ENCODE measurements at regions not wholly inside any gene's neighbourhood (a gene's known extent, or its start where the extent isn't known, plus 50 kb on each side); places are given as distances from the start of the nearest gene placed in this dataset.

DNA sequence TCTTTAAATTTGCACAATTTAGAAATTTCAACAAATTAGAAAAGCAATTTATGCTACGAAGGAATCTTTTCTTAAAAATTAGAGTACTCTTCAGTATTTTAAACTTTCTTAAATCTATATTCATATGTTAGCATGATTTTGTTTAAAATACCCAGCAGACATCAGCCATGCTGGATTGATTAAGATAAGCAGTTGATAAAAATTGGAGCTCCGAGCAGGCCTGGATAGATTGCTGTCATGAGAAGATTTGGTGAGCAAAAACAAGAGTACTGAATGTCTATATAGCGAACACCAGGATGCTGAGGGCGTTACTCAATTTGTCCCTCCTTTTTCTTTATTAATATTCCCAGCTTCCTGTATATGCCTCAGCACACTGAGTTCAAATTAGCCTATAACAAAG, 108.4 kb upstream of the SLC35B3 start:
- no peak for DNase-seq (ENCODE audit: low read depth in 2 of 2)

DNA sequence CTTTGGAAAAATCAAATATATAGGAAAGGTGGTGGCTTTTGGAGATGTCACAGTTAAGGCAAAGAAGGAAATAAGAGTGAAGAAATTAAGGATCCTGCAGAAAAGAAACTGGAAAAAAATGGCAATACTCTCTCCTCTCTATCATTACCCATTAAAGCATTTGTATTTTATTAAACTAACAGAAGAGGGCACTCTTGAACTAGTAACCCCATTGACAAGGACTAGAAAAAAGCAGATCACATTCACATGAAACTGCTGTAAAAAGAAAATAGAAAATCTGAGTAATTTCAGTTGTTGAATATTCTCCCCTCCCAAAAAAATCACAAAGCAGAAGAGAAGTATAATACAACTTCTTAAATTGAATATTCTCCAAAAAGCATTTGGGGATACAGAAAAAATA, 104.1 kb upstream of the SLC35B3 start:
- DNase-seq (ENCODE audit: low read depth in 2 of 2): no peak

- no peak for DNase-seq (ENCODE audit: low read depth in 2 of 2)
Observed at GRCh38 chr6:8536122-8536521, 100.8 kb upstream of the SLC35B3 start.

GRCh38 chr6:8535519-8535918, 100.2 kb upstream of the SLC35B3 start:
- DNase-seq (ENCODE audit: low read depth in 2 of 2): no peak

GRCh38 chr6:8530785-8531435, 95.6 kb upstream of the SLC35B3 start:
- DNase-seq (ENCODE audit: low read depth in 2 of 2): no peak

GRCh38 chr6:8529250-8529649, 93.9 kb upstream of the SLC35B3 start:
- no peak for DNase-seq (ENCODE audit: low read depth in 2 of 2)

GRCh38 chr6:8527818-8528217, 92.5 kb upstream of the SLC35B3 start:
- no peak for DNase-seq (ENCODE audit: low read depth in 2 of 2)

DNA sequence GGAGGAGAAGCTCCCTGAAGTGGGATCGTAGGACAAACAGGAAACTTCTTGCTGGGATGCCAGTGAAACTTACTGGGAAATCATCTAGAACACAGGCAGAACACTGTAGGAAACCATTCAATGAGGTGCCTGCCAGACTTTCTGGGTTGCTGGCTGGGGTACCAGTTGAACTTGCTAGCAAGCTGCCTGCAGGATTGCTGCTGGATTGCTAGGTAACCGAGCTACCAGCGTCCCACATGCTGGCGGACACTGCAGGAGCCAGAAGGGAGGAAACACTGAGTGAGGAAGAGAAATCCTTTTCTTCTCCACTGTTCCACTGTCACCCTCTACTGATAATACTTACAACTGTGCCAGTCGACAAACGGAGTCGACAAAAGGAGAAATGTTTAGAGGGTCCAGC, 91.3 kb upstream of the SLC35B3 start:
- no peak for DNase-seq (ENCODE audit: low read depth in 2 of 2)

DNA sequence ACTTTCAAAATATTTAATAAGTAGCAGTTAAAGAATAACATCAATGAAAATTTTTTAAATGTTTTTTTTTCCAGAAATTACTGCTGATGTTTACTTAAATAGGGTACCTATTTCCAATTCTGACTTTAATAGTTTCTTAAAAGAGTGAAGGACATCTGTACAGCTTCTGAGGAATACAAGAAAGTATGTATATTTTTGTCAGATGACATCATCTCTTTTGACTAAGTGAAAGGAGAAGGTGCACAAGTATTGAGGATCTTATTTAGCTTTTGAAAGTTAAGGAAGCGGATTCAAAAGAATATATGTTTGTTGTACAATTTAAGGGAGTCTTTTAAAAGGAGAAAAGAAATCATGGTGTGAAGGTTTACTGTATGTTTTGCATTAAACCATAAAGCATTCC, 90.0 kb upstream of the SLC35B3 start:
- DNase-seq (ENCODE audit: low read depth in 2 of 2): no peak

- no peak for DNase-seq (ENCODE audit: low read depth in 2 of 2)
Observed at GRCh38 chr6:8513174-8513573, 77.8 kb upstream of the SLC35B3 start.

- no peak for DNase-seq (ENCODE audit: low read depth in 2 of 2)
Observed at GRCh38 chr6:8507286-8507685, 71.9 kb upstream of the SLC35B3 start.

GRCh38 chr6:8506126-8506525, 70.8 kb upstream of the SLC35B3 start:
- no peak for DNase-seq (ENCODE audit: low read depth in 2 of 2)

- DNase-seq (ENCODE audit: low read depth in 2 of 2): no peak
Observed at GRCh38 chr6:8499540-8499939, 64.2 kb upstream of the SLC35B3 start.

- no peak for DNase-seq (ENCODE audit: low read depth in 2 of 2)
Observed at GRCh38 chr6:8494730-8495129, 59.4 kb upstream of the SLC35B3 start.

GRCh38 chr6:8492536-8493133, 57.3 kb upstream of the SLC35B3 start:
- no peak for DNase-seq (ENCODE audit: low read depth in 2 of 2)

Data from stimulated activated CD4-positive, alpha-beta T cell treated with anti-CD3 and anti-CD28 coated beads, Interleukin-1b, Interleukin-23, amount 100 ng/mL, for 4 hours (primary cell).